ENCODE measurements at regions not wholly inside any gene's neighbourhood (a gene's known extent, or its start where the extent isn't known, plus 50 kb on each side); places are given as distances from the start of the nearest gene placed in this dataset.
"Not testable (repeated sequence)": the region's sequence is repeated elsewhere in the genome, so short reads cannot be mapped to it uniquely, and the experiment has no call there.

DNA sequence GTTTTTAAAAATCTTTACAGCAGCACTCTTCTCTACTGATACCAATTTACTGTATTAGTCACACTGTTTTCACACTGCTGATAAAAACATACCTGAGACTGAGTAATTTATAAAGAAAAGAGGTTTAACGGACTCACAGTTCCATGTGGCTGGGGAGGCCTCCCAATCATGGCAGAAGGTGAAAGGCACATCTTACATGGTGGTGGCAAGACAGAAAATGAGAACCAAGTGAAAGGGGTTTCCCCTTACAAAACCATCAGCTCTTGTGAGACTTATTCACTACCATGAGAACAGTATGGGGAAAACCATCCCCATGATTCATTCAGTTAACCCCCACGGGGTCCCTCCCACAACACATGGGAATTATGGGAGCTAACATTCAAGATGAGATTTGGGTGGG, 481.9 kb upstream of the TLE4 start:
- not testable (repeated sequence) for DNase-seq (ENCODE audit: low spot score)

DNA sequence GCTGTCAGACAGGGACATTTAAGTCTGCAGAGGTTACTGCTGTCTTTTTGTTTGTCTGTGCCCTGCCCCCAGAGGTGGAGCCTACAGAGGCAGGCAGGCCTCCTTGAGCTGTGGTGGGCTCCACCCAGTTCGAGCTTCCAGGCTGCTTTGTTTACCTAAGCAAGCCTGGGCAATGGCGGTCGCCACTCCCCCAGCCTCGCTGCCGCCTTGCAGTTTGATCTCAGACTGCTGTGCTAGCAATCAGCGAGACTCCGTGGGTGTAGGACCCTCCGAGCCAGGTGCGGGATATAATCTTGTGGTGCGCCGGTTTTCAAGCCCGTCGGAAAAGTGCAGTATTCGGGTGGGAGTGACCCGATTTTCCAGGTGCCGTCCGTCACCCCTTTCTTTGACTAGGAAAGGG, 468.5 kb upstream of the TLE4 start:
- not testable (repeated sequence) for DNase-seq (ENCODE audit: low spot score)

DNA sequence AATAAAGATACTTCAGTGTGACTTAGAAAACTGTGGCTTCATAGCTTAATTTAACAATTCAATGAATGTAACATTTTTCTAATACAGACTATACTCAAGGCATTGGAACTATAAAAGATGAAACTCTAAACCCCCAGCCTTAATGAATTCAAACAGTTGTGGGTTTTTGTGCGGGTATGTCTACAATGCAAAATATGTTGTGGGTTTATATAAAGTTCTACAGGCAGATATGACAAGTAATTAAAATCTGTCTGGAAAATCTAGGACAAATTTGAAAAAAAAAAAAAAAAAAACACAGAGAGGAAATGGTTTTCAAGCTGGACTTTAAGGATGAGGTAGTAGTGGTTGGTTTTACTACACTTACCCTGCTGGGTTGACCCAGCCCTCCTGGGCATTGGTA, 467.5 kb upstream of the TLE4 start:
- no peak for DNase-seq (ENCODE audit: low spot score)

DNA sequence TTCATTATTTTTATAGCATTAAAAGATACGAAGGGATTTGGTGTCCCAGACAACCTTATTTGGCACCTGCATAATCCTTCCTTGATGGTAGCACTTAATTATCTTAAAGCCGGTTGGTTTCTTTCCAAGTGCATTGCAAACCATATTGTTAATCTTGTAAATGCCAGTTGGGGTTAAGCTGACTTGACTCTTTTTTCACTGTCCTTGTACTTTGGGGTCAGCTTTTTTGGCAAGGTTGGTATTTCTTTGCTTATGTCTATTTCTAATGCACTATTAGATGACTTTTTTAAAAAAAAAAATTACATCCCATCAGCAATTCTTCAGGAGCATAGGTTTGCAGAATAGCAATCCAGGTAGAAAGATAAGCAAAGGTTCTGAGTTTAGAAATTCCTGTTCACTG, 466.8 kb upstream of the TLE4 start:
- no peak for DNase-seq (ENCODE audit: low spot score)

DNA sequence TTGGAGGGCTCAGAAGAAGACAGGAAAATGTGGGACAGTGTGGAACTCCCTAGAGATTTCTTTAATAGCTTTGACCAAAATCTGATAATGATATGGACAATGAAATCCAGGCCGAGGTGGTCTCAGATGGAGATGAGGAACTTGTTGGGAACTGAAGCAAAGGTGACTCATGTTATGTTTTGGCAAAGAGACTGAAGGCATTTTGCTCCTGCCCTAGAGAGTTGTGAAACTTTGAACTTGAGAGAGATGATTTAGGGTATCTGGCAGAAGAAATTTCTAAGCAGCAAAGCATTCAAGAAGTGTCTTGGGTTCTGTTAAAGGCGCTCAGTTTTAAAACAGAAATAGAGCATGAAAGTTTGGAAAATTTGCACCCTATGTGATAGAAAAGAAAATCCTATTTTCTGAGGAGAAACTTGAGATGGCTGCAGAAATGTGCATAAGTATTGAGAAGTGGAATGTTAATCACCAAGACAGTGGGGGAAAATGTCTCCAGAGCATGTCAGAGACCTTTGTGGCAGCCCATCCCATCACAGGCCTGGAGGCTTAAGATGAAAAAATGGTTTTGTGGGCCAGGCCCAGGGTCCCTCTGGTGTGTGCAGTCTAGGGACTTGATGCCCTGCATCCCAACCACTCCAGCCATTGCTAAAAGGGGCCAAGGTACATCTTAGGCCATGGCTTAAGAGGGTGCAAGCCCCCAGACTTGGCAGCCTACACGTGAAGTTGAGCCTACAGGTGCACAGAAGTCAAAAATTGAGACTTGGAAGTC, 463.7 kb upstream of the TLE4 start:
- no peak for DNase-seq (ENCODE audit: low spot score)

DNA sequence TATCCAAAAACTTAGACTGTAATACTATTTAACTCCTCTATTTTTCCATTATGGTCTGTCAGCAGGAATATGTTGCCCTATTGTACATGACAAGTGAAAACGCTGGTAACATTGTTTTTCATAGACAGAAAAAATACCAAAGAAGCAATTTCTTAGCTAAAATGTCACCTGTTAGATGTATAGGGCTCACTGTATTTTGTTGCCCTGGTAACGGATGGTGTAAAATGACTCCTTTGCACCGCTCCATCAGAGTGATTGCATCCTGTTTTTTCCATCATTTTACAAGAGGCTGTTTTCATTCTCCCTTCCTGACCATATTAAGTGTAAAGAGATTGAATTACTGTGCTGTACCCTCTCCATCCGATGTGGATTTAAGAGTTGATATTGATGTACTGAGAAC, 460.1 kb upstream of the TLE4 start:
- no peak for DNase-seq (ENCODE audit: low spot score)

DNA sequence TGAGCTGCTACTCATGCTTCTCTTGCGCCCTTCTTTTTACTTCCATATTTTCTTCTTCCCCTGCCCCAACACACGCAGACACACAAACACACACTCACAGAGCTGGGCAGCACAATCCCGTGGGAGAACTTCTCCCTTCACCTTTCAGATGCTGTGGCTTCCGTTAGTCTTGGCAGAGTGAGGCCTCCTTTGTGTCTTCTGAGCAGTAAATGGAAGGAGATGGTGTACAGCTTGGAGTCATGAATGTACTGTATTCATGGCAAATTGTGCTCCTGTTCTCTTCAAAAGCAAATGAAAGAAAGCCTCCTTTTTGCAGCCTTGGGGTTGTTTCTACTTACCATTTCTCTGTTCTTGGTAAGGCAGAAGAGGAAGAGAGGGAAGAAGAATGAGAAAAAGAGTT, 456.6 kb upstream of the TLE4 start:
- no peak for DNase-seq (ENCODE audit: low spot score)

DNA sequence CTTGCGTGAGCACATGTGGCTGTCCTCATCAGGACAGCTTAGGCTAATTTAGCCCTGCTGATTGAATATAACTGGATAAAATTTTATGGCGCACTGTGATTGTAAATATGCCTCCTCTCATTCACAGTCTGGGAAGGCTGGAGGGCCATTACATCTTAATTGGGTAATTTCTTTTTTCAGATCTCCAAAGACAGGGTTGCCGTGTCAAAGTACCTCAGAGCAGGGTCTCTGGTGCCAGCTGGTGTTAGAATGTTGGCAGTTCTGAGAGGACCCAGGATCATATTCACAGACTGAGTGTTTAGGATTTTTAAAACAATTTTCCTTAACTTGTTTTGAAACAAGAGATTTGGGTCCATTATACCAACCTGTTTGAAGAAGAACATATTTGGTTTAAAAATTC, 455.7 kb upstream of the TLE4 start:
- DNase-seq (ENCODE audit: low spot score): no peak

DNA sequence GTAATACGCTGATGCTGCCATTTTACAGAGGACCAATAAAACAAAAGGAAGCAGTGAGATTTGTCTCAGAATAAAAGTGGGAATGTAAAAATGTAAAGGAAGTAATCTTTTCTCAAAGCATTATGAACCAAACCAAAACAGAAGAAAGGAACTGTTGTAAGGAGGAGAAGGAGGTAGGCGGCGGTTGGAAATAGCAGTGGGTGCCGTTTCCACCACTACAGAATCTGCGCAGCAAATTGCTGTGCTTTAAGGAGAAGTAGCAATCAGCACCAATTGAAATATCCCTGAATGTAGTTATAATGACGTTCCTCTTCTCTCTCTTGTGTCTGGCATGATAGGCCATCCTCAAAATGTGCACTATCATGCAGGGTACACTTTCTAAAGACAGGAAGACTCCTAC, 455.1 kb upstream of the TLE4 start:
- no peak for DNase-seq (ENCODE audit: low spot score)

DNA sequence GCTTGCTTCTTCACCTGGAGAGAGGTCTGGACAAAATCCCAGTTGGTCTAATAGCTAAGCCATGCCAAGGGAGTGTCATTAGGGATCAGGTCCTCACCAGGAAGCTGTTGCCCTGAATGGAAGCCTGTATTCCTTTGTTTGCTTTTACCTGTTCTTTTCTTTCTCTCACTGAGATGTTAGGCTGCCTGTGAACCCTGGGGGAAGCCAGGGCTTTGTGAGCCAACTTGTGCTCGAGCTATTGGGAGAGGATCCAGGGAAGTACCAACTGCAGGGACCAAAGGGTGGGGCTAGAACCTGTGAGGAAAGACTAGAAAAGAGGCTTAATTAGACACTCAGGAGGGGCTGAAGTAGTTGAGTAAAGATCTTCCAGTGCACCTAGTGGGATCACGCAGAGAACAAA, 451.2 kb upstream of the TLE4 start:
- DNase-seq (ENCODE audit: low spot score): no peak

DNA sequence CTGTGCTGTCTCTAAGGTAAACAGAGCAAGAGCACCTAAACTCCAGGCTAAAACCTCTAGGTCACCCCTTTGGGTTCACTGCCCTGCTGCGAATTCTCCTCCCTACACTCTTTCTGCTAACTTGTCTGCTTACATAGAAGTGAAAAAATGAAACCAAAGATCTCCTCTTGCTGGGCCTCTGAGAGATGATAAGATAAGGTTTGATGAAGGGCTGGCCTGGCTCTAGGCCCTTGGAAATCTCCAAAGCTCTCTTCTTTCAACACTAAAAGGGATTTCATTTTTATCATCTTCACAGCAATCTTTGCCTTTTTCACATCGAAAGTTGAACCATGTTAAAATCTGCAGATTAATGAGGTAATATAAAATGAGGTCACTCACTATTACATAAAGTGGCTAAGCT, 450.8 kb upstream of the TLE4 start:
- no peak for DNase-seq (ENCODE audit: low spot score)

DNA sequence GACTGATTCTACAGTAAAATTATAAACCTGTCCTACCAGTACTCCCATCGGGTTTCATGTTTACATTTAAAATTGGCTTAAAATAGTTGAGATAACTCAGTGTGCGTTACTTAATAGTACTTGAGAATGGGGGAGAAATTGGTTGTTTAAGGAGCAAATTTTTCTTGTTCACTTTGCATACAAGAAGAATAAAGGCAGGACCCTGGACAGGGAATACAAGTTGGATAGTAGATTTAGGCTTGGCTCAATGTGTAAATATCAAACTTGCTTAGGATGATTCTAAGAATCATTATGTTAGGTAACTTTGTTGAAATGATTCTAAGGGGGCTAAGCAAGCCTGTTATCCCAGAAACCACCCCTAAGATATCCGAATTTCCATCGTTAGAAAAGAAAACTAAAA, 448.4 kb upstream of the TLE4 start:
- DNase-seq (ENCODE audit: low spot score): no peak

DNA sequence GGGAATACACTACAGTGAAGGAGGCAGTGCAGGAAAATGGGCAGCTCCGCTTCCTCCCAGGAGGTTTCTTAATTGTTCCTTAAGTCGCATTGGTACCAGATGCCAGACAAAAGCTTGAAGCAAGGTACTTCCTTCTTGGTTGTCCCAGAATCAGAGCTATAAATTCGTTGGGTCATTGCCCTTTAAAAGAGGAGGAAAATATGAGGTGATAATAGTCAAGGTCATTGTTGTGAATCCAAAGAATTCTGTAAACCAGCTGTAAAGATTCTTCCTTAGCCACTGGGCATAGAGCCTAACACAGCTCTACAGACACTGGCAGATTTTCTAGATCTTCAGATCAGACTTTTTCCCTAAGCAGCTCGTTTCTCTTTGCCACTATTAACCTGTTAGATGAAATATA, 444.1 kb upstream of the TLE4 start:
- no peak for DNase-seq (ENCODE audit: low spot score)

DNA sequence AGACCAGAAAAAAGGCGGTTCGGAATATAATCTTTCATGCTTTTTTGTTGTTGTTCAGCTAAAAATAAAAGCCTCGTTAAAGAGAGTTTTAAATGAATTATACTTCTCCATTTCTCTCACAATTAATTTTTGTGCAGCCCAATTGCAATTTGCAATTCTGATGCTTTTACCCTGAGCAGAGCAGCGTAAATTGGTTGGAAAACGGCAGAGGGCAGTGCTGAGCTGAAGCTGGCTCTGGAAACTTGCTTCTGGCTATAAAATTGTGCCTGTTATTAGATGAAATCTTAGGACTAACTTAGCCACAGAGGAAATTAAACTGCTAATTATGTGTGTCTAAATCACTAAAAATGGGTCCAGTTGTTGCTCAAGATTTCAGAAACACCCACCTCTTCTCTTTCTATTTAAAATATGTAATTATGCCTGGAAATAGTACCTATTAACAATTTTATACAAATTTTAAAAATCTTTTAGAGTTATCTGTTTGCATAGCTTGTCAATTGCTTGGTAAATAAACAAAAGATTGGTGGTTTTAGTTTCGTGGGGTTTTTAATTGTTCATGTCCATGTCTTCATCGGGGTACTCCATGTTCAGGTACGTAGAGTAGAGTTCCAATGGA, 441.8 kb upstream of the TLE4 start:
- DNase-seq (ENCODE audit: low spot score): peak; percentile 32

DNA sequence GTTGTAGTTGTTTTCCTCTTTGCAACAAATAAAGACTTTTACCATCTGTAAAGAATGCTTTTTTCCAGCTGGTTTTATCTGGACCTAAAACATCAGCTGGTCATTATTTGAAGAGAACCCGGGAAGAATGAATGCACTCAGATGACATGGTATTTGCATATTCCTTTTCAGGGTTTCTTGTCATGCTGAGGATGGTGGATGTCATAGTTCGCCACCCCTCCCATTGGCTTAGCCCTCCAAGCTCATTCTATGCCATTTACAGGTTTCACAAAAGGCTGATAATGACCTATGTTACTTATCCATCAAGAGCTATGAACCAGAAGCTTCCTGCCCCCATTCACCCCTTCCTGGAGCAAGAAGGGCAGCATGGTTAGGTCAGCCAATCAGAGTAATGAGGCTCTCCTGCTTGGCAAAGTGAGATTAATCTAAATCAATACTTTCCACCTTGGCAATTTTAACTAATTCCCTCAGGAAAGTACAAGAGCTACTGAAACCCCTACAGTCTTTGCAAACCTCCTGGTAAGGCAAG, 440.5 kb upstream of the TLE4 start:
- no peak for DNase-seq (ENCODE audit: low spot score)

DNA sequence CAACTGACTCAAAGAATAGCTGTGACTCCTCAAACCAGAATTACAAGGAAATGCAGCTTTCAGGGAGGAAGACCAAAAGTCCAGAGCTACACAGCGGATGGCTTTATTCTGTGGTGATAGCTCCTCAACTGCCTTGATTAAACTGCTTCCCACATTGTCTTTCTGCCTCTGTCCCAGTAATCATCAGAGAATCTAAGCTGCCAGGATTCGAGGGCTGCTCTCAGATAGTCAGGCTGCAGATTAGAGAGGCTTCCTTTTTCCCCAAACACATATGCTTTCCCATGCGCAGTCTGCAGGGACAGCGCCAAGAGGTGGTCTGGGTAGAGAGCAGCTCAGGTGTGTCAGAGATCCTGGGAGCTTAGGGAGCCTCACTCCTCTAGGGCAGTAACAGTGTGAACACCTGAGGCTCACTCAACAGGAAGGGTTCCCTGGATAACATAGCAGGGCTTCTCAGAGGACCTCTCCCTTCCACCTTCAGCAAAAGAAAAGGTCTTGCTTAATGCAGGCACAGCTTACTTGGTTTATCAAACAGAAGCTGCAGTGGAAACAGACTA, 439.9 kb upstream of the TLE4 start:
- no peak for DNase-seq (ENCODE audit: low spot score)

DNA sequence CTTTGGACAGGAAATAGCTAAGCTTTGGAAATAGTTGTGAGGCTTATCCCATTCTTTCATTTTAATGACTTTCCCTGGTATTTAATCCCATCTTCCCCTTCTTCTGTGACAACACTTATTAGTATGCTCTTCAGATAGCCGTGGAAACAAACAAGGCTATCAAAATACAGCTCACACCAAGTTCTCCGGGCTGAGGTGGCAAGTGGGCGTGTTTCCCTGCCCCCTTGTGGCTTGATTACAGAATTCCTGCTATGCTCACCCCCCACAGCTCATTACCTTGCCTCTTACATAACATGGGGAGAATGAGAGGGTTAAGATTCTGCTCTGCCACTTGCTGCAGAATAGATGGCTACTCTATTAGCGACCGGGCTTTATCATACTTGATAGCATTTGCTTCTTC, 437.1 kb upstream of the TLE4 start:
- no peak for DNase-seq (ENCODE audit: low spot score)

DNA sequence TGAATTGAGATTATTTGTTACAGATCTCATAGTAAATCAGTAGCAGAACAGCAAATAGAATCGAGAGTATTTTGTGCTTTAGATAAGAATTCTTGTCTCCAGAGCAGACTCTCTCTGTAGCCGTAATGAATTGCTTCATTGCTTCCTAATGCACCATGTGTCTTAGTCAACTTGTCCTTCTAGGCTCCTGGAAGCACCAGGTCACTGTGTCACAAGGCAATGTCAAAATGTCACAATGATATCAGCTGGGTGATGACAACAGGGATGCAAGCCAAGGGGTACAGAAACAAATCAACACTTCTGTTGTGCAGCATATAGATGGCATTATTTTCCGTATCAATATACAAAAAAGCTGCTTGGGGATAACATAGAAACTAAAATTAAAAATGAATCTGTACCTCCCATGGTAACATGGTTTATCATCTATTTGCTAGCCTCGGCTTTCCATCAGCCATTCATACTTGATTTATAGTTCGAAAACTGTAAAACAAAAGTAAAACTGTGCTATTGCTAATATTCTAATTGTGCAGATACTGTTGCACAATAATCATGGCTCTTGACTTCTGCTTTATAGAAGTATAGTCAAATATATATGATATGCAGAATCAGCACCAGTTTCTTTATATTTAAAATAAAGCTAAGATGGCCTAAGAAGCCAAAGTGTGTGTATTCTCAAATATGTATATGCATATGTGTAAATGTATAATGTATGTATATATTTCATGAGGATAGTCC, 435.9 kb upstream of the TLE4 start:
- no peak for DNase-seq (ENCODE audit: low spot score)

DNA sequence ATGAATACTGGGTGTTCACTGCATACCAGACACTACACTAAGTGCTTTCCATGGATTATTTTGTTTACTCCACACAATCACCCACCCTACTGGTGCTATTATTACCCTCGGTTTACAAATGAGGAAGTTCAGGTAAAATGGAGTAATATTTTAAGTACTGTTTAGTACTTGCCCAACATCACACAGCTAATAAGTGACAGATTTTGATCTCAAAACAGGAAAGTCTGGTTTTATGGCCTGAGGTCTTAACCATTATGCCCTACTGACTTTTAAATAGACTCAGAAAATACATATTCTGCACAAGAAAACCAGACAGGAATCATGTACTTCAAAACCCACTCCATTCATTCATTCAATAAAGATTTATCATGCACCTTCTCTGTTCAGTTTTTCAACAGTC, 431.0 kb upstream of the TLE4 start:
- no peak for DNase-seq (ENCODE audit: low spot score)

DNA sequence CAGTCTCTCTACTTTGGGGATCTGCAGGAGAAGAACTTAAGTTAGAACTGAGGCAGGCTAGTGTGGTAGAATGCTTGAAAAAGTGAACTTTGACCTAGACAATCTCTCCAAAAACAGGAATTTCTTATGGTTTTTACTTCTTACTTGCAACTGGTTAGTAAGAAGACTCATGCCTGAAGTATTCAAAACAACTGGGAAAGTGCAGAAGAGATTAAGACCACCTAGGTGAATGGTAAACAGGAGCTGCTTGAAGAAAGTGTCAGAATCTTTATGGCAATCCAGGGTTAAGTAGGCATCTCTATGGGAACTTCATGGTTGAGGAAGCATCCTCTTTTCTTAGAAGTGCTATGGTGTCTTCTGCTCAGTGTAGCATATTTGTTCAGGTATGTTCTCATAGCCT, 428.6 kb upstream of the TLE4 start:
- DNase-seq (ENCODE audit: low spot score): no peak

DNA sequence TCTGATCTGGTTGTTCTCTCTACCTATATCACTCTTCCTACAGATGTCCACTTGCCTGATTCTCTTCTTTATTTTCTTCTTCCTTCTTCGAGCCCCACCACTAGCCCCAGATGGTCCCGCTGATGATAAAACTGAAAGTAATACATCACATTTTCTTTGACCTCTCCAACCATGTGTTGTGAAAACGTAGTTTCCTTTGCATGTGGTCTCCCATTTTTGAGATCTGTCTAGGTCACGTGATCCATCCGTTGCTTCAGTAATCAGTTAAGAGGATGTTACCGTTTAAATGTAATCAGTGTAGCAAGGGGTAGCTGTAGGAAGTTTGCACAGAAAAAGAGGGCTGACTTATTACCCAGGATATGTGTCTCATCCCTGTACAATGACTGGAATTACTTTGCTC, 426.3 kb upstream of the TLE4 start:
- no peak for DNase-seq (ENCODE audit: low spot score)

DNA sequence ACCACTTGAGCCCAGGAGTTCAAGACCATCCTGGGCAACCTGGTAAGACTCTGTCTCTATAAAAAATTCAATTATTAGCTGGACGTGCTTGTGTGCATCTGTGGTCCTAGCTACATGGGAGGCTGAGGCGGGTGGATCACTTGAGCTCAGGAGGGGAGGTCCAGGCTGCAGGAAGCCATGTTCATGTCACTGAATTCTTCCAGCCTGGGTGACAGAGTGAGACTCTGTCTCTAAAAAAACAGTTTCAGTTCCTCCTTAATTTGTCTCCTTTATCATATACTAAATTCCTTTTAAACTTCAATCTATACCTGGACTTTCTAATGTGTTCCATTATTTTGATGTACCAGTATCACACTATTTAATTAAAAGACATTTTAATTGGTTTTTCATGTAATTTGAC, 422.2 kb upstream of the TLE4 start:
- no peak for DNase-seq (ENCODE audit: low spot score)

DNA sequence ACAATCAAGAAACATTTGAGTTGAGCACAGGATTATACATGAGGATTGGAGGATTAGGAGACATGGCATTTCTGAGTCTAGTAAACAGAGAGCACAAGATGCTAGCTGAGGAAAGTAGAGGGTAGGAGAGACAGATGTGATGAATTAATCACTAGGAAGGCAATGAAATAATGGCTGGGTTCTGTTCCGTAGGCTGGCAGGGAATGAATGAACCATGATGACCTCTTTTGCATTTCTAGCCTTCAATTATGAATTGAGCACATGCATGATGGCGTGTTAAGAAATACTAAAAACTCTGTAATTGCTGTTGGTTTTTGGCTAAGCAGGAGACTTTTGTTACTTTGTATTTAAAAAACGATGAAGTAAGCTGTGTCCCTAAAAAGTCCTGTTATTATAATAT, 420.0 kb upstream of the TLE4 start:
- no peak for DNase-seq (ENCODE audit: low spot score)

All from globus pallidus (tissue), 1 donor.